Cardiac fibroblast (primary cell): ENCODE measurements at regions not wholly inside any gene's neighbourhood (a gene's known extent, or its start where the extent isn't known, plus 50 kb on each side); places are given as distances from the start of the nearest gene placed in this dataset.
A peak's percentile ranks its signal among the peaks of the same experiment; 100 is the strongest.

Source experiments
- DNase-seq, 2 donors: peaks; one replicate each; pipeline versions ENCODE4 v3.0.0 to v3.0.0-alpha.2; 2010; ENCODE audit warnings: low read depth in 2 of 2
- H3K4me3 ChIP-seq, 2 donors: replicated peaks in 1 of 2; 1 replicate in 1 of 2; 2 replicates in 1 of 2; pipeline ENCODE4 v1.5.1; 2011; ENCODE audit warnings: low read depth in 2 of 2, low read length in 2 of 2, mild to moderate bottlenecking in 2 of 2, moderate library complexity in 1 of 2
- TF ChIP-seq, protein P1 (sequence below): IDR thresholded peaks from one replicate; pipeline ENCODE4 v1.5.1; 2011; ENCODE audit warnings: low read depth, mild to moderate bottlenecking, low read length, inconsistent platforms

DNA sequence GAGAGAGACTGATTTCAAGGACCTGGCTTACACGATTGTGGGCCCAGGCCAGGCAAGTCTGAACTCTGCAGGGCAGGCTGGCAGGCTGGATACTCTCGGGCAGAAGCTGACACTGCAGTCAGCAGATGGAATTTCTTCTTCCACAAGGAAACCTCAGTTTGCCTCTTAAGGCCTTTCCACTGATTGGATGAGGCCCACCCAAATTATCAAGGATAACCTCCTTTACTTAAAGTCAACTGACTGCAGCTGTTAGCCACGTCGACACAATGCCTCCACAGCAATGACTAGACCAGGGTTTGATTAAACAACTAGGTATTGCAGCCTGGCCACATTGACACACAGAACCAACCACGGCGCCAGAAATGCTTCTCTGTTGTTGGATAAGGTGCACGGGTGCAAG lies 130.5 kb downstream of the PSMG1 start:
- TF ChIP-seq, protein P1, sequence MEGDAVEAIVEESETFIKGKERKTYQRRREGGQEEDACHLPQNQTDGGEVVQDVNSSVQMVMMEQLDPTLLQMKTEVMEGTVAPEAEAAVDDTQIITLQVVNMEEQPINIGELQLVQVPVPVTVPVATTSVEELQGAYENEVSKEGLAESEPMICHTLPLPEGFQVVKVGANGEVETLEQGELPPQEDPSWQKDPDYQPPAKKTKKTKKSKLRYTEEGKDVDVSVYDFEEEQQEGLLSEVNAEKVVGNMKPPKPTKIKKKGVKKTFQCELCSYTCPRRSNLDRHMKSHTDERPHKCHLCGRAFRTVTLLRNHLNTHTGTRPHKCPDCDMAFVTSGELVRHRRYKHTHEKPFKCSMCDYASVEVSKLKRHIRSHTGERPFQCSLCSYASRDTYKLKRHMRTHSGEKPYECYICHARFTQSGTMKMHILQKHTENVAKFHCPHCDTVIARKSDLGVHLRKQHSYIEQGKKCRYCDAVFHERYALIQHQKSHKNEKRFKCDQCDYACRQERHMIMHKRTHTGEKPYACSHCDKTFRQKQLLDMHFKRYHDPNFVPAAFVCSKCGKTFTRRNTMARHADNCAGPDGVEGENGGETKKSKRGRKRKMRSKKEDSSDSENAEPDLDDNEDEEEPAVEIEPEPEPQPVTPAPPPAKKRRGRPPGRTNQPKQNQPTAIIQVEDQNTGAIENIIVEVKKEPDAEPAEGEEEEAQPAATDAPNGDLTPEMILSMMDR, result no peak

DNA sequence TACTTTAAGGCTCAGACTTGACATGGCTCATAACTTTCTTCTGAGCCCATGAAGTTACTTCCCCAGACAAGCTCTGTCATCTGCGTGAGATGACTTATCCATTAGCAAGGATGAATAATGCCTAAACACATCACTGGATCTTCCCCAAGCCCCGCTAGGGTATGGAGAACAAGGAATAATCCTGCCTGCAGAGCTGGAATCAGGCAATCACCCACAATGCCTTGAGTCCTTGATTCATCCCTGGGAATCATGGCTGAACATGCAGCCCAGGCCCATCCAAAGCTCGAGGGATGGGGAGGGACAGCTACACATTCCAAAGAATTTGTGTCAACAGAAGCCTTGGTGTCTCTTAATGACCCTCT lies 131.7 kb downstream of the PSMG1 start:
- peak in 1 of 2 donors; percentile 65 for DNase-seq
- TF ChIP-seq, protein P1, result no peak
- no peak overlapping the region for H3K4me3 ChIP-seq

More for the DNA sequence above, 130.5 kb downstream of the PSMG1 start:
- no peak overlapping the region for H3K4me3 ChIP-seq
- no peak for DNase-seq

DNA sequence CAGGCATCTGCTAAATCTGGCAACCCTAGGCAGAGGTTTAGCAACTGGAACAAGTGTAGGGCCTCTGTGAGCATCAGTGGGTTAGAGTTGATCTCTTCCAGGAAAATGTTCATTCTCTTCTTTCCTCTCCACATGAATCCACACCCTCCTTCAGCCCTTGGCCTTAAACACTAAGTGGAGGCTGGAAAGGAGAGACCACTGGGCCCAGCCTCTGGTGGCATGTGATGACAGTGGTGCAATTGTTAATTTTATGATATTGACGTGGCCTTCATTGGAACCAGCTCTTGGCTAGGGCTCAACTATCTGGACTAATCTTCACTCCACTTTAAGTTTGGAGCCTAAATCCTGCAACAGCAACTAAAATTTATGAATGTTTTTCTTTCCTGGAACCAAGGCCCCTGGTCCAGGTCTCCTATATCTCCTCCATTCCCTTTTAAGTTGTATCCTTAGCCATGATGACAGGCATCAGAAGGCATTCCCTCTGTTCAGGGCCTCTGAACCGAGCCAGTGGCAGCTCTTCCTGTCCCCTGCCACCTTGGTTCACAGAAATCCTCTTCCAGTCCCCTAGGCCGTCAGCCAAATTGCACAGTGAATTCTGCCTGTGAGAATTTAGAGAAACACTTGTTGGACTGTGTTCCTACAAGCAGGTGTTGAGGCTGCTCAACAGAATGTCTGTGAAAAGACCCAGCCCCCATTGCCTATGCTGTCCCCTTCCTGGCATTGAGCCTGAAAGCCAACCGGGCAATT lies 132.2 kb downstream of the PSMG1 start:
- DNase-seq, result no peak
- TF ChIP-seq, protein P1, result no peak
- H3K4me3 ChIP-seq, result no peak overlapping the region

DNA sequence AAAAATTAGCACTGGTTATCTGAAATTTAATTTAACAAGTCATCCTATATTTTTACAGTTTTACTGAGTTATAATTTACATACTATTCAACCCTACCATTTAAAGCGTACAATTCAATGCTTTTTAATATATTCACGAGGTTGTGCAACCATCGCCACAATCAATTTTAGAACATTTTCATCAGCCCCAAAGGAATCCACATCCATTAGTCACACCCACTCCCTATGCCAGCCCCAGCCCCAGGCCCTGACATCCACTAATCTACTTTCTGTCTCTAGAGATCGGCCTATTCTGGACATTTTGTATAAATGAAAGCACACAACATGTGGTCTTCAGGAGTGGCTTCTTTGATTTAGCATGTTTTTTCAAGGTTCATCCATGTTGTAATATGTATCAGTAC lies 134.7 kb downstream of the PSMG1 start:
- DNase-seq, result peak; percentile 78 to 82

DNA sequence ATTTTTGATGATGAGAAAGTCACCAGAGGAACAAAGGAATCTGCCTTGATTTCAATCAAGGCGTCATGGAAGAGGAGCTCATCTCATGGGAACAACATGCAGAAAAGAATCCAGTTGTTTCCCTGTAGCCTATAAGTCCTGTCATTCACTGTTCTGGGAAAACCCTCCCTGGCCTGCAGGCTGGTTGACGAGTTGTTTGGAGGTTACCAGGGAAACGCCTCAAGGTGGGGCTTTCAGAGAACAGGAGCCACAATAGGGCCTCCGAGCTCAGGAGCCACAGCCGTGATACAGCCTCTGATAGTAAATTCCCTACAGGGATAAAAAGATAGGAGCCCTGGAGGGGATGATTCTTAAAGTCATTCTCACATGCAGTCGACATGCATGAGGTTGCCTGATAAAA lies 135.2 kb downstream of the PSMG1 start:
- peak; percentile 78 to 88 for DNase-seq
- TF ChIP-seq, protein P1, result no peak
- no peak overlapping the region for H3K4me3 ChIP-seq

More for the DNA sequence above, 134.7 kb downstream of the PSMG1 start:
- H3K4me3 ChIP-seq, result no peak overlapping the region
- TF ChIP-seq, protein P1, result no peak

DNA sequence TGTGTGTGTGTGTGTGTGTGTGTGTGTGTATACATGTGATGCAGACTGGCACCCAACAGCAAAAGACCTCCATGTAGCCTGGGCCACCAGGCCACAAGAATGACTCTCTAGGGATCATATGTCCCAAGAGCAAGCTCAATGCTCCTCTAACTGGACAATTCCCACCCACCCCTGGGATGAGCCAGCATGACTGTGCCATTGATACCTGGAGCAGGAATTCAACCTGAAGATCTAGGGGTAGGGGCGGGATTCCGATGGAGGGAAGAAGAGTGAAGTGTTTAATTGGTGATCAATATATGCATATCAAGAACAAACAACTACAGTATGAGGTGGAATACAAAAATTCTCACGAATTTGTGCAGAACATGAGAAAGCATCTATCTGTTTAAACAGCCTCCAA lies 136.2 kb downstream of the PSMG1 start:
- TF ChIP-seq, protein P1, result no peak
- H3K4me3 ChIP-seq, result no peak overlapping the region
- no peak for DNase-seq
